ENCODE measurements at regions not wholly inside any gene's neighbourhood (a gene's known extent, or its start where the extent isn't known, plus 50 kb on each side); places are given as distances from the start of the nearest gene placed in this dataset.
"Not testable (repeated sequence)": the region's sequence is repeated elsewhere in the genome, so short reads cannot be mapped to it uniquely, and the experiment has no call there.

- H3K4me3 Mint-ChIP-seq, result no peak overlapping the region
- ChIA-PET POLR2A (no interaction called here), CTCF (interaction anchor here in 1 of 2 donors (0.6 kb wide), 1 partner anchor 13 kb away, joined by 3 read pairs; no protein-coding TSS in a partner anchor)
These were observed 748.4 kb upstream of the NRXN1 start for GRCh38 chr2:51780353-51780752.

GRCh38 chr2:51779723-51780122 is 747.8 kb upstream of the NRXN1 start:
- CTCF ChIA-PET, result interaction anchor here in 1 of 2 donors (0.6 kb wide), 1 partner anchor 12 kb away, joined by 3 read pairs; no protein-coding TSS in a partner anchor
- H3K4me1 ChIP-seq (ENCODE audit: control insufficient read depth in 1 of 2, extremely low read depth in 1 of 2, insufficient read depth in 2 of 2, low read length in 2 of 2); H3K9me3 ChIP-seq; POLR2A ChIA-PET; ATAC-seq (replicated peaks in 1 of 4); H3K27me3 ChIP-seq (replicated peaks in 1 of 2; ENCODE audit: control insufficient read depth in 2 of 2, extremely low read depth in 1 of 2, insufficient read depth in 2 of 2, low read length in 1 of 2); H3K27ac Mint-ChIP-seq; H3K4me1 Mint-ChIP-seq; H3K36me3 Mint-ChIP-seq; H3K27me3 Mint-ChIP-seq; H3K9me3 Mint-ChIP-seq; H3K36me3 ChIP-seq (ENCODE audit: control insufficient read depth in 2 of 2, extremely low read depth in 1 of 2, insufficient read depth in 1 of 2, low read length in 1 of 2); H3K27ac ChIP-seq (ENCODE audit: low read length); DNase-seq; H3K4me3 ChIP-seq (ENCODE audit: control insufficient read depth in 1 of 2, extremely low read depth in 1 of 2, low read length in 1 of 2); H3K4me3 Mint-ChIP-seq: not testable (repeated sequence)
- WGBS (ENCODE audit: insufficient coverage), result 100% methylated on average over 2 of the region's 7 CpGs

More at GRCh38 chr2:51780353-51780752, 748.4 kb upstream of the NRXN1 start:
- Mint-ChIP-seq H3K36me3 (no peaks in the 10 kb centered on the region), H3K9me3 (peaks cover 0 to 8% (median 4%) of the 10 kb centered on the region in 3 donors), H3K27me3 (no peaks in the 10 kb centered on the region), H3K4me1 (no peaks in the 10 kb centered on the region), H3K27ac (no peak overlapping the region)
- Histone ChIP-seq H3K36me3 (ENCODE audit: control insufficient read depth in 2 of 2, extremely low read depth in 1 of 2, insufficient read depth in 1 of 2, low read length in 1 of 2) (no peaks in the 10 kb centered on the region), H3K27ac (ENCODE audit: low read length) (no peak overlapping the region), H3K9me3 (no peaks in the 10 kb centered on the region), H3K4me1 (ENCODE audit: control insufficient read depth in 1 of 2, extremely low read depth in 1 of 2, insufficient read depth in 2 of 2, low read length in 2 of 2) (no peaks in the 10 kb centered on the region), H3K27me3 (replicated peaks in 1 of 2; ENCODE audit: control insufficient read depth in 2 of 2, extremely low read depth in 1 of 2, insufficient read depth in 2 of 2, low read length in 1 of 2) (no peaks in the 10 kb centered on the region), H3K4me3 (ENCODE audit: control insufficient read depth in 1 of 2, extremely low read depth in 1 of 2, low read length in 1 of 2) (no peak overlapping the region)
- ATAC-seq (replicated peaks in 1 of 4) (no peak), DNase-seq (no peak)
- 94% methylated on average over 22 of the region's 26 CpGs for WGBS (ENCODE audit: insufficient coverage)

GRCh38 chr2:51778806-51779205 is 746.9 kb upstream of the NRXN1 start:
- H3K36me3 Mint-ChIP-seq, result no peaks in the 10 kb centered on the region
- H3K9me3 Mint-ChIP-seq, result peaks cover 2 to 8% (median 4%) of the 10 kb centered on the region in 3 donors
- DNase-seq, result no peak
- no peak overlapping the region for H3K27ac Mint-ChIP-seq
- 71% methylated on average over 1 of the region's 3 CpGs for WGBS (ENCODE audit: insufficient coverage)
- Histone ChIP-seq H3K9me3 (no peaks in the 10 kb centered on the region), H3K27ac (ENCODE audit: low read length) (no peak overlapping the region), H3K27me3 (replicated peaks in 1 of 2; ENCODE audit: control insufficient read depth in 2 of 2, extremely low read depth in 1 of 2, insufficient read depth in 2 of 2, low read length in 1 of 2) (no peaks in the 10 kb centered on the region), H3K4me1 (ENCODE audit: control insufficient read depth in 1 of 2, extremely low read depth in 1 of 2, insufficient read depth in 2 of 2, low read length in 2 of 2) (no peaks in the 10 kb centered on the region), H3K36me3 (ENCODE audit: control insufficient read depth in 2 of 2, extremely low read depth in 1 of 2, insufficient read depth in 1 of 2, low read length in 1 of 2) (no peaks in the 10 kb centered on the region), H3K4me3 (ENCODE audit: control insufficient read depth in 1 of 2, extremely low read depth in 1 of 2, low read length in 1 of 2) (no peak overlapping the region)
- H3K4me1 Mint-ChIP-seq, result no peaks in the 10 kb centered on the region
- ChIA-PET CTCF (no interaction called here), POLR2A (no interaction called here)
- H3K27me3 Mint-ChIP-seq, result no peaks in the 10 kb centered on the region
- H3K4me3 Mint-ChIP-seq, result no peak overlapping the region
- ATAC-seq (replicated peaks in 1 of 4), result no peak

GRCh38 chr2:51774606-51775005 is 742.7 kb upstream of the NRXN1 start:
- CTCF ChIA-PET; H3K4me1 Mint-ChIP-seq; H3K36me3 Mint-ChIP-seq; ATAC-seq (replicated peaks in 1 of 4); POLR2A ChIA-PET; H3K4me1 ChIP-seq (ENCODE audit: control insufficient read depth in 1 of 2, extremely low read depth in 1 of 2, insufficient read depth in 2 of 2, low read length in 2 of 2); H3K27me3 Mint-ChIP-seq; H3K27me3 ChIP-seq (replicated peaks in 1 of 2; ENCODE audit: control insufficient read depth in 2 of 2, extremely low read depth in 1 of 2, insufficient read depth in 2 of 2, low read length in 1 of 2); H3K27ac ChIP-seq (ENCODE audit: low read length); H3K36me3 ChIP-seq (ENCODE audit: control insufficient read depth in 2 of 2, extremely low read depth in 1 of 2, insufficient read depth in 1 of 2, low read length in 1 of 2); H3K27ac Mint-ChIP-seq; DNase-seq; H3K4me3 ChIP-seq (ENCODE audit: control insufficient read depth in 1 of 2, extremely low read depth in 1 of 2, low read length in 1 of 2); H3K4me3 Mint-ChIP-seq; H3K9me3 ChIP-seq: not testable (repeated sequence)
- WGBS (ENCODE audit: insufficient coverage), result 84% methylated on average over 12 of the region's 12 CpGs
- H3K9me3 Mint-ChIP-seq, result peaks cover 16 to 22% (median 18%) of the 10 kb centered on the region in 3 donors

- ChIA-PET CTCF (no interaction called here), POLR2A (no interaction called here)
- DNase-seq, result no peak
- no peaks in the 10 kb centered on the region for H3K27me3 Mint-ChIP-seq
- H3K4me3 Mint-ChIP-seq, result no peak overlapping the region
- H3K27ac Mint-ChIP-seq, result no peak overlapping the region
- Histone ChIP-seq H3K27me3 (replicated peaks in 1 of 2; ENCODE audit: control insufficient read depth in 2 of 2, extremely low read depth in 1 of 2, insufficient read depth in 2 of 2, low read length in 1 of 2) (no peaks in the 10 kb centered on the region), H3K36me3 (ENCODE audit: control insufficient read depth in 2 of 2, extremely low read depth in 1 of 2, insufficient read depth in 1 of 2, low read length in 1 of 2) (no peaks in the 10 kb centered on the region), H3K27ac (ENCODE audit: low read length) (no peak overlapping the region), H3K4me3 (ENCODE audit: control insufficient read depth in 1 of 2, extremely low read depth in 1 of 2, low read length in 1 of 2) (no peak overlapping the region), H3K4me1 (ENCODE audit: control insufficient read depth in 1 of 2, extremely low read depth in 1 of 2, insufficient read depth in 2 of 2, low read length in 2 of 2) (no peaks in the 10 kb centered on the region), H3K9me3 (no peaks in the 10 kb centered on the region)
- no peaks in the 10 kb centered on the region for H3K4me1 Mint-ChIP-seq
- H3K9me3 Mint-ChIP-seq, result peaks cover 0 to 7% (median 2%) of the 10 kb centered on the region in 3 donors
- no peaks in the 10 kb centered on the region for H3K36me3 Mint-ChIP-seq
- ATAC-seq (replicated peaks in 1 of 4), result no peak
These were observed 728.5 kb upstream of the NRXN1 start for GRCh38 chr2:51760441-51760840.

GRCh38 chr2:51758081-51758480 is 726.1 kb upstream of the NRXN1 start:
- no peaks in the 10 kb centered on the region for H3K36me3 ChIP-seq (ENCODE audit: control insufficient read depth in 2 of 2, extremely low read depth in 1 of 2, insufficient read depth in 1 of 2, low read length in 1 of 2)
- DNase-seq (no peak), ATAC-seq (replicated peaks in 1 of 4) (no peak)
- WGBS (ENCODE audit: insufficient coverage), result no CpG with 5 or more reads among the region's 1 CpG
- peaks cover 0 to 11% (median 3%) of the 10 kb centered on the region in 3 donors for H3K9me3 Mint-ChIP-seq
- H3K4me1 Mint-ChIP-seq, result no peaks in the 10 kb centered on the region
- H3K4me3 Mint-ChIP-seq, result no peak overlapping the region
- H3K4me3 ChIP-seq (ENCODE audit: control insufficient read depth in 1 of 2, extremely low read depth in 1 of 2, low read length in 1 of 2), result no peak overlapping the region
- H3K4me1 ChIP-seq (ENCODE audit: control insufficient read depth in 1 of 2, extremely low read depth in 1 of 2, insufficient read depth in 2 of 2, low read length in 2 of 2), result no peaks in the 10 kb centered on the region
- H3K9me3 ChIP-seq, result no peaks in the 10 kb centered on the region
- H3K27ac Mint-ChIP-seq, result no peak overlapping the region
- ChIA-PET CTCF (no interaction called here), POLR2A (interaction anchor here in 1 of 2 donors (0.7 kb wide), 1 partner anchor 10 kb away, joined by 3 read pairs; no protein-coding TSS in a partner anchor)
- no peaks in the 10 kb centered on the region for H3K27me3 ChIP-seq (replicated peaks in 1 of 2; ENCODE audit: control insufficient read depth in 2 of 2, extremely low read depth in 1 of 2, insufficient read depth in 2 of 2, low read length in 1 of 2)
- H3K36me3 Mint-ChIP-seq, result no peaks in the 10 kb centered on the region
- no peak overlapping the region for H3K27ac ChIP-seq (ENCODE audit: low read length)
- no peaks in the 10 kb centered on the region for H3K27me3 Mint-ChIP-seq

GRCh38 chr2:51734115-51734514 is 702.2 kb upstream of the NRXN1 start:
- ATAC-seq (replicated peaks in 1 of 4) (no peak), DNase-seq (no peak)
- Mint-ChIP-seq H3K36me3 (no peaks in the 10 kb centered on the region), H3K27me3 (no peaks in the 10 kb centered on the region), H3K9me3 (peaks cover 9 to 21% (median 10%) of the 10 kb centered on the region in 3 donors), H3K27ac (no peak overlapping the region), H3K4me3 (no peak overlapping the region), H3K4me1 (no peaks in the 10 kb centered on the region)
- Histone ChIP-seq H3K4me3 (ENCODE audit: control insufficient read depth in 1 of 2, extremely low read depth in 1 of 2, low read length in 1 of 2) (no peak overlapping the region), H3K36me3 (ENCODE audit: control insufficient read depth in 2 of 2, extremely low read depth in 1 of 2, insufficient read depth in 1 of 2, low read length in 1 of 2) (no peaks in the 10 kb centered on the region), H3K27me3 (replicated peaks in 1 of 2; ENCODE audit: control insufficient read depth in 2 of 2, extremely low read depth in 1 of 2, insufficient read depth in 2 of 2, low read length in 1 of 2) (no peaks in the 10 kb centered on the region), H3K27ac (ENCODE audit: low read length) (no peak overlapping the region), H3K4me1 (ENCODE audit: control insufficient read depth in 1 of 2, extremely low read depth in 1 of 2, insufficient read depth in 2 of 2, low read length in 2 of 2) (no peaks in the 10 kb centered on the region), H3K9me3 (no peaks in the 10 kb centered on the region)
- ChIA-PET POLR2A (no interaction called here), CTCF (no interaction called here)
- no CpG with 5 or more reads among the region's 1 CpG for WGBS (ENCODE audit: insufficient coverage)
